ENCODE measurements at regions not wholly inside any gene's neighbourhood (a gene's known extent, or its start where the extent isn't known, plus 50 kb on each side); places are given as distances from the start of the nearest gene placed in this dataset.

GRCh38 chr10:78902815-78903214 is 166.0 kb upstream of the ZMIZ1 start:
- DNase-seq: no peak

GRCh38 chr10:78903341-78903940 is 165.3 kb upstream of the ZMIZ1 start:
- no peak for DNase-seq

GRCh38 chr10:78904196-78904595 is 164.6 kb upstream of the ZMIZ1 start:
- DNase-seq: no peak

- DNase-seq: no peak
Observed at GRCh38 chr10:78905015-78905956, 163.5 kb upstream of the ZMIZ1 start.

GRCh38 chr10:78905957-78906308 is 162.8 kb upstream of the ZMIZ1 start:
- DNase-seq: no peak

- DNase-seq: no peak
Observed at GRCh38 chr10:78906734-78907390, 161.9 kb upstream of the ZMIZ1 start.

- DNase-seq: no peak
Observed at GRCh38 chr10:78907551-78908211, 161.1 kb upstream of the ZMIZ1 start.

- DNase-seq: no peak
Observed at GRCh38 chr10:78909221-78909620, 159.5 kb upstream of the ZMIZ1 start.

- DNase-seq: no peak
Observed at GRCh38 chr10:78910021-78910420, 158.7 kb upstream of the ZMIZ1 start.

GRCh38 chr10:78910476-78910875 is 158.3 kb upstream of the ZMIZ1 start:
- DNase-seq: no peak

- no peak for DNase-seq
Observed at GRCh38 chr10:78910886-78911285, 157.9 kb upstream of the ZMIZ1 start.

GRCh38 chr10:78911533-78912340 is 157.0 kb upstream of the ZMIZ1 start:
- DNase-seq: no peak

- DNase-seq: no peak
Observed at GRCh38 chr10:78912361-78913218, 156.2 kb upstream of the ZMIZ1 start.

GRCh38 chr10:78913219-78914059 is 155.3 kb upstream of the ZMIZ1 start:
- no peak for DNase-seq

- no peak for DNase-seq
Observed at GRCh38 chr10:78914060-78914378, 154.7 kb upstream of the ZMIZ1 start.

GRCh38 chr10:78914502-78915189 is 154.1 kb upstream of the ZMIZ1 start:
- no peak for DNase-seq

- DNase-seq: no peak
Observed at GRCh38 chr10:78915190-78915518, 153.6 kb upstream of the ZMIZ1 start.

- DNase-seq: no peak
Observed at GRCh38 chr10:78916227-78916626, 152.5 kb upstream of the ZMIZ1 start.

GRCh38 chr10:78919181-78919966 is 149.4 kb upstream of the ZMIZ1 start:
- DNase-seq: no peak
